NCI-H2196 (cell line): ENCODE measurements at regions not wholly inside any gene's neighbourhood (a gene's known extent, or its start where the extent isn't known, plus 50 kb on each side); places are given as distances from the start of the nearest gene placed in this dataset.

Experiments
- DNase-seq: peaks from one replicate; lab custom pipeline; 2025; ENCODE audit not compliant: unreplicated experiment; lab: John Stamatoyannopoulos, UW

- DNase-seq = no peak
These were observed 130.1 kb downstream of the MRPL36 start for GRCh38 chr5:1669276-1670155.

GRCh38 chr5:1668141-1668721 is 131.4 kb downstream of the MRPL36 start:
- DNase-seq = peak; percentile 42

GRCh38 chr5:1667648-1668140 is 131.9 kb downstream of the MRPL36 start:
- DNase-seq = no peak

- DNase-seq = peak; percentile 81
These were observed 132.6 kb downstream of the MRPL36 start for GRCh38 chr5:1666812-1667588.

GRCh38 chr5:1666221-1666620 is 133.4 kb downstream of the MRPL36 start:
- no peak for DNase-seq

GRCh38 chr5:1665803-1666202 is 133.8 kb downstream of the MRPL36 start:
- no peak for DNase-seq

GRCh38 chr5:1665231-1665630 is 134.4 kb downstream of the MRPL36 start:
- DNase-seq = no peak

GRCh38 chr5:1663186-1663585 is 136.5 kb downstream of the MRPL36 start:
- DNase-seq = no peak

GRCh38 chr5:1662559-1663085 is 137.0 kb downstream of the MRPL36 start:
- DNase-seq = no peak

GRCh38 chr5:1661831-1662558 is 137.6 kb downstream of the MRPL36 start:
- no peak for DNase-seq

- DNase-seq = no peak
These were observed 137.6 kb upstream of the LPCAT1 start for GRCh38 chr5:1661311-1661710.

- DNase-seq = no peak
These were observed 136.8 kb upstream of the LPCAT1 start for GRCh38 chr5:1660511-1660910.

- DNase-seq = no peak
These were observed 136.2 kb upstream of the LPCAT1 start for GRCh38 chr5:1660001-1660400.

GRCh38 chr5:1659100-1659981 is 135.6 kb upstream of the LPCAT1 start:
- DNase-seq = no peak

GRCh38 chr5:1658665-1659064 is 134.9 kb upstream of the LPCAT1 start:
- no peak for DNase-seq

GRCh38 chr5:1657161-1657741 is 133.5 kb upstream of the LPCAT1 start:
- no peak for DNase-seq

GRCh38 chr5:1656271-1656975 is 132.7 kb upstream of the LPCAT1 start:
- no peak for DNase-seq

- DNase-seq = no peak
These were observed 131.9 kb upstream of the LPCAT1 start for GRCh38 chr5:1655496-1656270.
